GM11168 (cell line): ENCODE measurements at regions not wholly inside any gene's neighbourhood (a gene's known extent, or its start where the extent isn't known, plus 50 kb on each side); places are given as distances from the start of the nearest gene placed in this dataset.
"Not testable (repeated sequence)": the region's sequence is repeated elsewhere in the genome, so short reads cannot be mapped to it uniquely, and the experiment has no call there.

ENCODE experiments used
- in situ Hi-C: fragments of 300-500 bp; cut with MboI; formaldehyde crosslinking; loops from one replicate; pipeline ENCODE4 v1.12.0; 2022; ENCODE audit warnings: low sequenced_read_pairs; ENCODE audit not compliant: unreplicated experiment

GRCh38 chr3:7978087-7978422 is 523.6 kb upstream of the LMCD1 start:
- in situ Hi-C loops, result no loop called here

- in situ Hi-C loops, result no loop called here
These were observed 519.5 kb upstream of the LMCD1 start for GRCh38 chr3:7982126-7982525.

GRCh38 chr3:7999384-7999783 is 502.2 kb upstream of the LMCD1 start:
- in situ Hi-C loops, result no loop called here

GRCh38 chr3:8001307-8001706 is 500.3 kb upstream of the LMCD1 start:
- in situ Hi-C loops, result no loop called here

GRCh38 chr3:8001712-8002111 is 499.9 kb upstream of the LMCD1 start:
- in situ Hi-C loops, result no loop called here

- in situ Hi-C loops, result no loop called here
These were observed 489.7 kb upstream of the LMCD1 start for GRCh38 chr3:8011902-8012301.

- in situ Hi-C loops, result no loop called here
These were observed 481.4 kb upstream of the LMCD1 start for GRCh38 chr3:8020047-8020841.

- in situ Hi-C loops, result no loop called here
These were observed 473.7 kb upstream of the LMCD1 start for GRCh38 chr3:8027954-8028353.

GRCh38 chr3:8050283-8050682 is 451.3 kb upstream of the LMCD1 start:
- in situ Hi-C loops, result no loop called here

GRCh38 chr3:8052659-8053058 is 449.0 kb upstream of the LMCD1 start:
- in situ Hi-C loops, result no loop called here

- in situ Hi-C loops, result not testable (repeated sequence)
These were observed 433.5 kb upstream of the LMCD1 start for GRCh38 chr3:8068135-8068534.

GRCh38 chr3:8069471-8069870 is 432.2 kb upstream of the LMCD1 start:
- in situ Hi-C loops, result no loop called here

GRCh38 chr3:8070011-8070410 is 431.6 kb upstream of the LMCD1 start:
- in situ Hi-C loops, result no loop called here

- in situ Hi-C loops, result not testable (repeated sequence)
These were observed 426.9 kb upstream of the LMCD1 start for GRCh38 chr3:8074740-8075139.

- in situ Hi-C loops, result no loop called here
These were observed 424.5 kb upstream of the LMCD1 start for GRCh38 chr3:8077126-8077525.

- in situ Hi-C loops, result no loop called here
These were observed 421.2 kb upstream of the LMCD1 start for GRCh38 chr3:8080464-8080863.

- in situ Hi-C loops, result no loop called here
These were observed 416.1 kb upstream of the LMCD1 start for GRCh38 chr3:8085498-8085897.

- in situ Hi-C loops, result no loop called here
These were observed 413.7 kb upstream of the LMCD1 start for GRCh38 chr3:8087951-8088350.

GRCh38 chr3:8094415-8094814 is 407.2 kb upstream of the LMCD1 start:
- in situ Hi-C loops, result no loop called here

GRCh38 chr3:8095724-8096123 is 405.9 kb upstream of the LMCD1 start:
- in situ Hi-C loops, result no loop called here

GRCh38 chr3:8097690-8098089 is 403.9 kb upstream of the LMCD1 start:
- in situ Hi-C loops, result no loop called here

GRCh38 chr3:8103954-8104353 is 397.7 kb upstream of the LMCD1 start:
- in situ Hi-C loops, result no loop called here

- in situ Hi-C loops, result no loop called here
These were observed 394.7 kb upstream of the LMCD1 start for GRCh38 chr3:8106921-8107320.
